GM12875 (cell line): ENCODE measurements at regions not wholly inside any gene's neighbourhood (a gene's known extent, or its start where the extent isn't known, plus 50 kb on each side); places are given as distances from the start of the nearest gene placed in this dataset.

ENCODE experiments used
- H3K4me3 ChIP-seq: one replicate; pipeline ENCODE4 v1.5.1; 2011; ENCODE audit warnings: low read depth, low read length, control low read depth
- CTCF ChIP-seq: IDR thresholded peaks from 2 replicates; pipeline ENCODE4 v1.5.1; 2011; ENCODE audit warnings: low read depth, mild to moderate bottlenecking, control low read depth, inconsistent platforms, low read length, moderate library complexity, borderline replicate concordance; ENCODE audit not compliant: insufficient read depth

DNA sequence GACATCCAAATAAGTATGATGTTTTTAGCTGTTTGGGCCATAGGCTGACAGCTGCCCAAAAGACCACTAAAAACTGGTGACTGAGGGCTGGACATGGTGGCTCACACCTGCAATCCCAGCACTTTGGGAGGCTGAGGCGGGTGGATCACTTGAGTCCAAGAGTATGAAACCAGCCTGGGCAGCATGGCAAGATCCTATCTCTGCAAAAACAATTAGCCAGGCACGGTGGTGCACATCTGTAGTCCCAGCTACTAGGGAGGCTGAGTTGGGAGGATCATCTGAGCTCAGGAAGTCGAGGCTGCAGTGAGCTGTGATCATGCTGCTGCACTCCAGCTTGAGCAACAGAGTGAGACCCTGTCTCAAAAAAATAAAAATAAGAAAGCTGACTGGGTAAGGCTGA, 511.5 kb upstream of the RAB6C start:
- TF ChIP-seq CTCF, result no peak

DNA sequence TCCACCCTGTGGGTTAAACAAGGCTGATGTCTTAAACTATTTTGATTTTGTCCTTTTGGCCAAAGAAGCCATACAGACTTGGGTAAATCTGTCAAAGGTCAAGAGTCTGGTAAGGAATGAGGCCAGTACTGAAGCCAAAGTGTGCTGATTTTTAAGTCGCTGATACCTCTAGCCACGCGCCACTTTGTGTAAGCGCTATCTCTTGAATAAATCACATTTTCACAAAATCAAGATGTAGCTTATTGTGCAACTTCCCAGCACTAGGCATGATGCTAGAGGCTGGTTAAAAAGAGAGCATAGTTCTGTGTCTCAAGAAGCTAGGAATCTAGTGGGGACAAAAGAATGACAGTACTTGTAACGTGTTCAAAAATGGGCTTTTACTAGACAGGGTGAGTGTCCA, 510.6 kb upstream of the RAB6C start:
- no peak for TF ChIP-seq CTCF

More for the DNA sequence above, 511.5 kb upstream of the RAB6C start:
- no peak overlapping the region for H3K4me3 ChIP-seq

GRCh38 chr2:129469389-129469788, 510.1 kb upstream of the RAB6C start:
- no peak overlapping the region for H3K4me3 ChIP-seq
- TF ChIP-seq CTCF, result no peak

More for the DNA sequence above, 510.6 kb upstream of the RAB6C start:
- H3K4me3 ChIP-seq, result no peak overlapping the region

DNA sequence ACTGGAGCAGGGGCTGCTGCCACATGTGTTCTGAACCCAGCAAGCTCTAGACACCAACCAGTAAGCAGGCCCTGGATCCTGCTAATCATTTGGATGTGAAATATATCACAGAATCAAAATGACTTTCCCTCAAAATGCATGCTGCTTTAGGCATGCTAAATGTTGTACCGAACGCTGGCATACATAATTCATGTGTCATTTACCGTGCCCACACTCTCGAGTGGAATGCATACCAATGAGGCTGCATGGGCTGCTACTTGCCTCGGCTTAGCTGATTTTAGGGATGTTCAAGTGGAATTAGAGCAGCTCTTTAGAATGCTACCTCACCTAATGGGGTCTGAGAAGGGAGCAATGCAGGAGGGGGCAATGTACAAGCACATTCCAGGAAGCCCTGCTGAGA, 509.6 kb upstream of the RAB6C start:
- no peak overlapping the region for H3K4me3 ChIP-seq

DNA sequence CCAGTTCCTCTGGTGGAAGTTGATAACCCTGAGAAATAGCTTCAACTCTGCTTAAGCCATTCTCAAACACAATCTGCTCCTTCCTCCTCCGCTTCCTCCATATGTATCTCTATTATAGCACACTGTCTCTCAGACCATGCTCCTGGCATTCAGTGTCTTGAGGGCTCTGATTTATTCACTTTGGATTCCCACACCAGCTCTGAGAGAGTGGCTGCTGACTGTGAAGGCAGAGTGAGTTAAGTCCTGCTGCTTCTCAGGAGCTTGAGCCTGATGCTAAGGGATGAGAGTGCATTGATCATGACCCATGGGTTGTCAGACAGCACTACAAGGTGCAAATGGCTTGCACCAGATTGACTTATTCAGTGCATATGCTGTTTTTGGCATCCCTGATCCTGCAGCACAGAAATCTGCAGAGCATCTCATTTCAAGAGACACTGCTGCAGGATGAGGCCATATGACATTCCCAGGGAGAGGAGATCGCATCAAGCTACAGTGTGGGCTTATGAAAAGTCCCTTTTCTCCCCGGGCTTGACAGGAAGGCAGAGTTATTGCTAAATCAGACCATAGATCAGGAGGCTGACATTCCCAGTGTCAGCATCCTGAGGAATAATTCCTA, 500.5 kb upstream of the RAB6C start:
- no peak for TF ChIP-seq CTCF
- H3K4me3 ChIP-seq, result no peak overlapping the region

More for the DNA sequence above, 509.6 kb upstream of the RAB6C start:
- no peak for TF ChIP-seq CTCF

GRCh38 chr2:129479892-129480291, 499.6 kb upstream of the RAB6C start:
- H3K4me3 ChIP-seq, result no peak overlapping the region
- no peak for TF ChIP-seq CTCF

GRCh38 chr2:129480790-129481189, 498.7 kb upstream of the RAB6C start:
- TF ChIP-seq CTCF, result no peak
- H3K4me3 ChIP-seq, result no peak overlapping the region
